HG03060 (cell line): ENCODE measurements at regions not wholly inside any gene's neighbourhood (a gene's known extent, or its start where the extent isn't known, plus 50 kb on each side); places are given as distances from the start of the nearest gene placed in this dataset.

ENCODE experiments used
- ATAC-seq: cut with Tn5 transposase; IDR thresholded peaks from one replicate; pipeline ENCODE4 v1.9.1; 2021; ENCODE audit warnings: low read depth, moderate number of reproducible peaks; ENCODE audit not compliant: unreplicated experiment

DNA sequence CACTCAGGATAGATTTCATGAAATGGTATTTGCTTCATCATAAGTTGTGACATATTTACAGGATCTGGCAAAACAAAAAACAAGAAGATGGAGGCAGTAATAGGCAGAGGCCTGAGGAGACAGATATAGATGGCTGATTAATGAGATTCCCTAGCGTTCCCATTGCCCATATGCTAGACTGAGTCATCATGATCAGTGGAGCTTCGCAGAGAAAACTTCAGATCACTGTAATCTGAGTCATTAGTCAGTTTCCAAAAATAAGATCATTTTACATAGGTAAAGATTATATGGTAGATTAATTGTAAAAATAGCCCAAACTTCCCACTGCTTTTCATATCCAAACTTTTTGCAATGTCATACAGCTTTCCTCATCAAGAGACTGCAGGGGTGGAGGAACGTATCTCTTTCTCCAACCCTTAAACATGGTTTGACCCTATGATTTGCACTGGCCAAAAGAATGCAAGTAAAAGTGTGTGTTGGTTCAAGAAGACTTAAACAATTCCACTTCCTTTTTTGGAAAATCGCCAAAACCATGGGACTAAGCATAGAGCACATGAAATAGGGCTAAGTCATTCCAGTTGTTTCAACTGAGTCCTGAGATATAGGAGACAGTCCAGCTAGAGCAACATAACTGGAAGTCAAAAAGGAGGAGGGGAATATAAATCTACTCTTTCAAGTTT, 626.0 kb downstream of the RNF144B start:
- no peak for ATAC-seq

DNA sequence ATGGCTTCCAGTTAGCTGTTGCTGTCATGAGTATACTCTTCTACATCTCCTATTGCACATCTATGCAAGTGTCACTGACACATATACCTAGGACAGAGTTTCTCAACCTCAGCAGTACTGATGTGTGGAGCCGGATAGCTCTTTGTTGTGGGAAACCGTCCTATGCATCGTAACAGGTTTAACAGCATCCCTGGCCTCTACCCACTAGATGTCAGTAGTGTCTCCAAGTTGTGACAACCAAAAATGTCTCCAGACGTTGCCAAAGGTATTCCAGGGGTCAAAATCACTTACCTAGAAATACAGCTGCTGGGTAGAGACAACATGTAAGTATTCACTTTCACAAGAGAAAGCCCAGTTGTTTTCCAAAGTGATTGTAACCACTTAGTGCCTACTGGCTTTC, 637.6 kb downstream of the RNF144B start:
- no peak for ATAC-seq

DNA sequence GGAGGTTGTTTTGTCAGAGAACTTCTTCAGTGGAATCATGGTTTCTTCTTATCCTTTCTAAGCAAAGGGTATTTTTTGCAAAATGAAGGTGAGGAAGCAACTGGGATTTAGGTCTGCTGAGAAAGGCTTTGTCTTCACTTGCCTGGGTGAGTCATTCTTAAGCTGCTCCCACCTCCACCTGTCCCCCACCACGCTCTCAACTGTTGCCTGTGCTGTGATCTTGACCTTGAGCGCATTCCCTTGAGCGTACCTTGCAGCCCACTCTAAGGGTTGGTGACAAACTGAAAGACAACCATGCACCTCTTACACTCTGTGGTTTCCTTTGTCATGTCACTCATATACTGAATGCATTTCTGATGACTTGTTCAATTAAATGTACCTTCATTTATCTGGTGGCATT, 641.1 kb downstream of the RNF144B start:
- no peak for ATAC-seq

DNA sequence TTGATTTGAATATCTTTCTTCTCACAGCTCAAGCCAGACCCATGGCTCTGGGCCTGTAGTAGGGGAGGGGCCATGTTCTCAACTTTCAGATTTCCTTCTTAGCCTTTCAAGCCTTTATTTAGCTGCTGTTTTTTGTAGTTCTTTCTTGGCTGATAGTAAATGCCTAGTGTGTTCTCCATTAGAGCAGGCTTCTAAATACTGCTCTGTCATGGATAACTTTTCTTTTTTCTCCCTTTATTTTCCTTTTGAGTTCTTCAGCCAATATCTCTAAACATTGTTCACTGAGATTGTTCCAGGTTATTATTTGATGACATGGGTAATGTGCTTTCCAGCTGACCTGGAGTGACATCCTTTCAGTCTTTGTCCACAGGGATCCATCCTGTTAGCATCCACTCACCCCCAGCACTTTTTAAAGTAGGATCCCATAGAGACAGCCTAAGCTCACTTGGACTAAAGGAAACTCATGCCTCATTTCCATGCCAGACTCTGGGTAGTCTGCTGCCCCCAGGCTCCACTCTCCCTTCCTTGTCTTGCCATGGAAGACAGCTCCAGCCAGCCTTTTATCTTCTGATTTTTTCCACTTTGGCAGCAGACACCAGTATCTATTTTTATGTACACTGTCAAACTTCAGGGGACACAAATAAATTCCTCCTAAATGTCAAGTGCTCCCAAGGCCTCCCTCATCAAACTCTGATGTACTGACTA, 645.6 kb downstream of the RNF144B start:
- no peak for ATAC-seq

DNA sequence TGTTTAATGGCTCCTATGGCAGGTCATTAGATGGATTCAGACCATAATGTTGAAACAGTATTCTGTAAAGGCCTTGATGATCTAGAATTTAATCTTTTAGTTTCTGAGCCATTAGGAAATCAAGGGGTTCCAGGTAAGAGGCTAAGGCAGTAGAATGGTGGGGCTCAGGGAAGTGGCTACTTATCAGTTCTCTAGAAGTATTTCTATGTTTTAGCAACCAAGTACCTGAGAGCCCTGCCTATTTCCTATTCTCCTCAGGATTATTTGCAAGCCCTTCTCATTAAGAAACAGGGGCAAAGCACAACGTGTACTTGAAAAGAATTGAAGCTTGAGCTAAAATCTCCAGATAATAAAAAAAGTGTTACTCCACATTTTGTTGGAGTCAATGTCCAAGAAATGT, 646.5 kb downstream of the RNF144B start:
- no peak for ATAC-seq

DNA sequence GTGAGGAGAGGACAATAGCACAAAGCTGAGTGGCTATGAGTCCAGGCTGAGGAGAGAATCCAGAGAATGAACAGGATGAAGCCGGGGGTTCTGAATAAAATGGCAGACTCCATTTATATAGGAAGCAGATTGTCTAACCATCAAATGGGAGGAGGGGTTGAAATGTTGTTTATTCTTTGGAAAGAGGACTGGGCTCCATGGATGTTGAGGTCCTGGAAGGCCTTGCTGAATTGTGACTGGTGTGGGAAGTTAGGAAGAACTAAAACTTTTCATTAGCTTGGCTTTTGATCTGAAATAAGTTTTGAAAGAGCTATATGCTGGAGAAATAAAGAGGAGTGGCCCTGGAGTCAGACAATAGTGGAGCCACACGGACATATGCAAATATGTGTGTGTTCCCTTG, 647.8 kb downstream of the RNF144B start:
- ATAC-seq, result no peak

DNA sequence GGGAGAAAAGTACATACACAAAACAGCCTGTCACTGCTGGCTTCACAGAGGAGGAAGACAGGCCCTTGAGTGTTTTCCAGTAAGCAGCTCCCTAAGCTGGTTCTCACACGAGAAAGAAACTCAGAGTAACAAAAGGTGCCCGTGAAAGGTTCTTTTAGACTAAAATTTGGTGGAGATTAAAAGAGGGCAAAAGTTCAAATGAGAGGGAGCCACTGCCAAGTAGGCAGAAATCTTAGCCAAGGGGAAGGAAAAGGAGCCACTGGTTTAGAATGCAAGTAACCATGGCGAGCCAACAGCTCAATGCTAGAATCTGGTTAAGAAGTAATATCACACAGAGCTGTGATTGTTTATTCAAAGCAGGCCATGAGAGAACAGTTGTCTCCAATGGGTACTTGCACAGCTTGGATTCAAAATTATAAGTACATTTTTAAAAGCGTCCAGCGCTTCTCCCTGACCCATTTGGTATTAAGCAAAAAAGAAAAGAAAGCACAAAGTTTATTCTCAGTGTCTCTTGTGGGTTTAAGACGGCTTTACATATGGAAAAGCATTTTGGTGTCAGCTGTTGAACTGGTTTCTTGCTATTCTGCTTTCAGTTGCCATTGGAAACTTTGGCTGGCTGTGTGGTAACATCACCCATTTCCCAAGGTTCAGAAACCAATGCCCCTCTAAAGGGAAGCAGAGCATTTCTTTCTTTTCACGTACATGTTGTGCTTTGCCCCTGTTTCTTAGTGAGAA, 648.5 kb downstream of the RNF144B start:
- no peak for ATAC-seq

DNA sequence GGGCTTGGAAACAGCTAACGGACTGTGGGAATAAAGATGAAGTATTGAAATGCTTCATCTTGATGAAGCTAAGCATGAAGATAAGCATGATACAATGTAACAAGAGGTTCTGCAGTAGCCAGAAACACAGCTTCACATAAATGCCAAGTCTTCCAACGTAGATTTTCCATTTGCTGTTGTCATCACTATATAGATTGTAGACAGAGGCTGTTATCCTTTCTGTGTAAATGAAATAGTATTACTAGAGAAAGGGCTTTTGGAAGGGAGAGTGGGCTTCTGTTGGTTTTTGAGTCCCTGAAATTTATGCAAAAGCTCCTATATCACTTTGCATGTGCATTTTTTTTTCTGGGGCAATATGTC, 649.0 kb downstream of the RNF144B start:
- no peak for ATAC-seq

DNA sequence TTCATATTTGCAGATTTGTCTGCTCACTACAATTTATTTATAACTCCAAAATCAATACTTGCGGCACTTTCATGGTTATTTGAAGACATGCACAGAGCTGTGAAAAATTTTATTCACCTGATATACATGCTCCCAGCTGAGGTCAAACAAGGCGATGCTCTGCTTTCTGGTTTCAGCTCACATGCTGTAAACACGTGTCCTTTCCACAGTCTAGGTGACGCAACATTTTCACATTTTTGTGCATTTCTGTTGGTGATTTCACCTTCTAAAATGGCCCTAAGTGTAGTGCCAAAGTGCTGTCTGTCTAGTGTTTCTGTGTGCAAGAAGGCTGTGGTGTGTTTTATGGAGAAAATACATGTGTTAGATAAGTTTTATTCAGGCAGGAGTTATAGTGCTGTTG, 650.5 kb downstream of the RNF144B start:
- ATAC-seq, result no peak

DNA sequence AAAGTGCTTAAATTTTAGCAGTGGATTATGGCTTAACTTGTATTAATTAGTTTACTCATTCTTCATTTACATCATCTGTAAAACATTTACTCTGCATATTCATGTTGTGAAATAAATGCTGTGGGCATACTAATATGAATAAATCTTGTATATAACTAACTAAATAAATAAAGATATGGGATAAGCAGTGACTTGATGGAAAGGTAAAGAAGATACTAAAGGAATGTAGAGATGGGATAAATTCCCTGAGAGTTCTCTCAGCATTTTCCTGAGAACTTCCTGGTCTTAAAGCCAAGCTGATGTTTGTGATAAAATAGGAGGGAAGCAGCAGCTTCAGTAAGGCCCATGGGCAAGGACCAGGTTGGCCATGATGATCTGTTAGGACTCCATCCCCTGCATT, 652.1 kb downstream of the RNF144B start:
- ATAC-seq, result no peak

DNA sequence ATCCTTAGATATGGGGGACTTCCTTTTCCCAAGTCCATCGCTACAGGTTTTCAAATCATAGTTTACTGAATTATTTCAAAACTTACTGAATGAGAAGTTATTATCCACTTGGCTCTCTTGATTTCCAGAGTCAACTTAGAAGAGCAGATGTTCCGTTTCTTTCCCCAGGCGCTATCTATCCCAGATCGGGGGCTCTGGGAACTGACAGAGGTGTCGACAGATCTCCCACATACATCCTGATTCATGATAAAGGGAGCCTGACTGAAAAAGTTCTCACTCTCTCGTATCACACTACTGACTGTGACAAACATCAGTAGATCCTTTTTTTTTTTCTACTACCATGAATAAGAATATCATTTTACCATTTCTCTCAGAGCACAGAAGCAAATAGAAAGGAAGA, 654.8 kb downstream of the RNF144B start:
- no peak for ATAC-seq

DNA sequence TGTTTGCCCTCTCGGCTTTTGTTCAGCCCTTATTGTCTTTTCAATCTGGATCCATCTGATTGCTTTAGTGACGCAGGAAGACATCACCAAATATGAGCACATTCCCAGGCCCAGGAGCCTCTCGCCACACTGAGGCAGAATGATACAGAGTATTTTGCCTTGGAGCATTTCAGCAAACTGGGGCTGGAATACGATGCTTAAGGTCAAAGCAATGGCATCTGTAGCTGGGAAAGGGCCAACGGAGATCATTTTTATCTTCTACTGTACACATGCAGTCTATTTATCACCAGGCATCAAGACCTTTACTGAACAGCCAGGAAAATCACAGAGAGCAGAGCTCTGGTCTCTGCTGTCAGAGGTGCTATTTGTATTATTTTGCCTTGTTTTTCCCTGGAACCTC, 655.3 kb downstream of the RNF144B start:
- no peak for ATAC-seq

DNA sequence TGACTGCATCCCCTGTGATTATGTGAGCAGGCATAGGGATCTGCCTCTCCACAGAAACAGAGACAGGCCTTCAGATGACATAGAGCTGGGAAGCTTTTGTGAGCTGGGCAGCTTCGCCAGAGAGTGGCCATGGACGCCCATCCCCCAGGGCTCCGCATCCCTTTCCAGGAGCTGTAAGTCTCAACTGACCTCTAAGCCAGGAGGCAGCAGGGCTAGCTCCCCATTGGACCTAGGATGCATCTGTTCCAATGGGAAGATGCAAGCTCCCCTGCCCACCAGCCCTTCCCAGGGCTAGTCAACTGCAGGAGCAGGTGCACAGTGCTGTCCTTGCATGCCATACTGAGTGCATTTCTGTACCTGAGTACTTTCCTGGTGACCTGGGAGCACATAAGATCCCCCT, 663.6 kb downstream of the RNF144B start:
- no peak for ATAC-seq

DNA sequence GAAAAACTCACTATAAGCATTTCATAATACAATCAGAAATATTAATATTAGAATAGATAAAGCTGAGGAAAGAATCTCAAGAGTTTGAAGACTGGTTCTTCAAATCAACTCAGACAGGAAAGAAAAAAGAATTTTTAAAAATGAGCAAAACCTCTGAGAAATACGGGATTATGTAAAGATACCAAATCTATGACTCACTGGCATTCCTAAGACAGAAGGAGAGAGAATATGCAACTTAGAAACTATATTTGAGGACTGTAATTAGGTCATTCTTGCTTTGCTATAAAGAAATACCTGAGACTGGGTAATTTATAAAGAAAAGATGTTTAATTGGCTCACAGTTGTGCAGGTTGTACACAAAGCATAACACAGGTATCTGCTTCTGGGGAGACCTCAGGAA, 665.1 kb downstream of the RNF144B start:
- ATAC-seq, result no peak

DNA sequence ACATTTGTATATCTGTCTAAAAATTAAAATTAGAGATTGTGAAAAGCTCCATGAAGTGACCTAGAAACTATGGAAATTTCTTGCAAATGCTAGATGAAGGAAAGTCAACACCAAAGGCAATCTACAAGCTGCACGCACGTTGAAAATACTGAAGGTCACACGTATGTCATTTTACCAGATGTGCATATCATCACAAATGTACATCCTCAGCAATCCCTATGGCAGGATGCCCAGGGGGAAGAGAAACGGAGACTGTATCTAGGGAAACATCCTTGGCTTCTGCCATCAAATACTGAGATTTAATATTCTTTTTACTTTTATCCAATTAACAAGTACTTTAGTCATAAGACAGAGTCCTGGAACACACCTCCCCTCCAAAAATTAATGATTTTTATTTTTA, 672.0 kb downstream of the RNF144B start:
- ATAC-seq, result no peak

DNA sequence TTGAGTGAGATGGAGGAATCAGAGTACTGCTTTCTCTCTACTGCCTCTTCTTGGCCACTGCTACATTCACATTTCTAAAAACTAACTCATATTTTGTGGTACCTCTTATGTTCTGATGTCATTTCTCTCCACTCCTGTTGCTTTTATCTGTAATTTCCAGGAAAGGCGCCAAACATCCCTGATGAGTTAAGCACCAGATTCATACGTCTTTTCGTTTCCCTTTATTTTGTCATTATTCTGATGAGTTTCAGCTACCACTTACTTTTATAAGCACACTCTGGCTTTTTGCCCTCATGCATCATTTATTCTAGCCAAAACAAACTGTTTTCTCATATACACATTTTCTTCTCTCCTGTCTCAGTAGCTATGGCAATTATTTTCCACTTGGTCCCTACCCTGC, 680.0 kb downstream of the RNF144B start:
- ATAC-seq, result no peak

DNA sequence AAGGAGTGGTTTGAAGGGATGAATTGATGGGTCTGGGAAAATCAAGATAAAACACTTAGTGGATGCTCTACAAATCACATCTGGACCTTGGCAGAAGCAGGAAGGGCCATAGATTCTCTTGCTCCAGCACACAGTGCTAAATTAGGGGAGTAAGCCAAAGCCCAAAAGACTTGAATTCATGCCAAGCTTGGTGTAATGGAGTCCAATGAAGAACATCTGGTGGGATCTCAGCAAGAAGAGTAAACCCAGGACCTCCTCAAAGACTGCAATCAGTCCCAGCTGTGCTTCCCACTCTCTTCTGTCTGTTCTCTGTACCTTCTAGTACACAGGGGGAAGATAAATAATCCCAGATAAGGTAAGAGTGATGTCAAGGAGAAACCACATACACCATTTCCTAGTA, 683.4 kb downstream of the RNF144B start:
- no peak for ATAC-seq

DNA sequence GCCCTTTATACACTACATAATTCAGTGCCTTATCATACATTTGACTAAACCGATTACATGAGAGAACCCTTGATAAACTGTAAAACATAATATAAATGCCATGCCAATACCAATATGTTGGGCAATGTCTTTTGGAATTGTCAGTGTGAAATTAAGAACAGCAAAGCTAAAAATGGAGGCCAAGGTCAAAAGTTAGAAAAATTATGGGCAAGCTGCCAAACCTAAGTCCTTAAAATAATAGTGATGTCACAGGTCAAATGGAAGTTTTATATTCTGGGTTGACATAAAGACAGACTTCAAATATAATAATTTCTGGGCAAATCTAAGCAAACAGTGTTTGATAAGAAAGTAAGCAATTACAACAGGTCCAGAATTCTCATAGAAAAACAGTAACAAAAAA, 696.7 kb downstream of the RNF144B start:
- ATAC-seq, result no peak

DNA sequence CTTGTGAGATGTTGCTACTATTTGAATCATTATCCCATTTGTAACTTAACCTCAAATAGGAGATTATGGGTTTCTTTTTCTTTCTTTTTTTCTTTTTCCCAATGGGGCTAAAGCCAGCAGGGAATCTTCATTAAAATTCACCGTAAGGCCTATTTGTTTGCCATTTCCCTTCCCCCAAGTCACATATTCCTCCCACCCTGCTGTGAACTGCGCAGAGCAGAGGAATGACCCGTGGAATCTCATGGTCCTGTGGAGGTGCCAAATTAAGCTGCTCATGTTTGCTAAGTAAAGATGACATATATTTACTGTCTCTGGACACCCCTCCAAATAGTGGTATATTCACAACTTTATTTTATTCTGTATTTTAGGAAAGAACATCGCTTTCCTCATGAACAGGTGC, 699.3 kb downstream of the RNF144B start:
- ATAC-seq, result no peak

DNA sequence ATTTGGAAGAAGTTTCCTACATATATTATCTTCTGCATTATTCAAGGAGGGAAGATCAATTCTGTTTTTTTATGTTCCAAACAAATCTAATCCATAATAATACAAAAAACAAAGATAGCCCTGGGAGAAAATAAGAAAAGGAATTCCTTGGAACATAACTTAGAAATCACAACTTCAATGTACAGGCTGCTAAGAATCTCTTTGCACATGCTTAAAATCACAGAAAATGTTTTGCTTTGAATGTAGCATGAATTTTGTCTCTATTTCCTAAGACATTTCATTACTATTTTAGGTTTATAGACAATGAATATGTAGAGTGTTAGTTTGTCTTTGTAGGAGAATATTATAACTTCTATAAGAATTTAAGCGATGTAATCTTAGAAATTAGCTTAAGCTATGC, 700.1 kb downstream of the RNF144B start:
- ATAC-seq, result no peak

DNA sequence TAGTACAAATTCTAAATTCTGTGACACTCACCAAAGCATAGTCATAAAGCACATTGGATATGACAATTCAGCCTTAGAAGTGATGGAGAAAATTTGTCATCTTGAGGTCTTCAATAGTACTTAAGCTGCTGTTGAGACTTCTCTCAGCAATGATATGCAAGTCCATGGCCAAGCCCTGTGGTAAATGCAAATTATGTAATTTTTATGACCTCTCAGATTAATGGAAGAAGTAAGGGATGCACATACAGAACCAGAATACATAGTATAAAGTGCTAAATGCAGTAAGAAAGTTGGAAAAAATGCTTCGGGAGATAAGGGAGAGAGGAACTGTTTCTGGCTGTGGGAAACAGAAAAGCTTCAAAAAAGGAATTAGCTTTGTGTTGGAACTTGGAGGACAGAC, 700.7 kb downstream of the RNF144B start:
- ATAC-seq, result no peak

DNA sequence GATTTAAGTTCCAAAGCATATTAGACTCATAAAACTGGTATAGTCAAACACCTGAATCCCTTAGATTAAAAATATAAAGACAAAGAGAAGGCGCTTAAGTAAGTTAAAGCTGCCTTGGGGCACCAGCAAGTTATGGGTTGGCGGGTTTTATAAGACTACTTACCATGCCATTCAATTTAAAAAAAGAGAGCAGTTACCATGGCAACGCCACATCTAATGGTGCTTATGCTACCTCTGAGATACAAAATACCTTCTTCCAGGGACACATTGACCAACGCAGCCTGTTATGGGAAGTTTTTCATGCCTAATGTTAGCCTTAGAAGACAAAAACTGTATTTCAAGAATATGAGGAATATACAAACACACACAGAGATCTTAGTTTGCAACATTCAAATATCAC, 713.6 kb downstream of the RNF144B start:
- no peak for ATAC-seq
